DOHH2 (cell line): ENCODE measurements at regions not wholly inside any gene's neighbourhood (a gene's known extent, or its start where the extent isn't known, plus 50 kb on each side); places are given as distances from the start of the nearest gene placed in this dataset.

Experiments used
- H3F3A ChIP-seq: fragments of 200-600 bp; sonication (generic), shearing (Covaris generic); 2 replicates; pipeline ENCODE4 v1.6.0; 2016; ENCODE audit warnings: antibody characterized with exemption, mild to moderate bottlenecking; ENCODE audit not compliant: control insufficient read depth, insufficient read depth
- H3K27ac ChIP-seq: fragments of 200-600 bp; sonication (generic); 2 replicates; pipeline ENCODE4 v1.5.1; 2014; ENCODE audit warnings: low read depth, mild to moderate bottlenecking, low read length, moderate library complexity
- H3K27me3 ChIP-seq: fragments of 200-600 bp; sonication (generic); 2 replicates; pipeline ENCODE4 v1.6.1; 2014; ENCODE audit warnings: mild to moderate bottlenecking, low read length, mixed read lengths; ENCODE audit not compliant: control insufficient read depth
- H3K36me3 ChIP-seq: fragments of 200-600 bp; sonication (generic); 2 replicates; pipeline ENCODE4 v1.6.1; 2014; ENCODE audit warnings: mild to moderate bottlenecking, low read length, moderate library complexity, mixed read lengths; ENCODE audit not compliant: control insufficient read depth
- H3K4me1 ChIP-seq: fragments of 200-600 bp; sonication (generic); 2 replicates; pipeline ENCODE4 v1.6.1; 2014; ENCODE audit warnings: mild to moderate bottlenecking, low read length, mixed read lengths; ENCODE audit not compliant: control insufficient read depth
- H3K4me2 ChIP-seq: fragments of 200-600 bp; sonication (generic); 2 replicates; pipeline ENCODE4 v1.6.0; 2014; ENCODE audit warnings: mild to moderate bottlenecking, low read length, moderate library complexity
- H3K4me3 ChIP-seq: fragments of 200-600 bp; sonication (generic); 2 replicates; pipeline ENCODE4 v1.5.1; 2014; ENCODE audit warnings: mild to moderate bottlenecking, low read length, mixed read lengths
- H3K79me2 ChIP-seq: fragments of 200-600 bp; sonication (generic); 2 replicates; pipeline ENCODE4 v1.6.1; 2014; ENCODE audit warnings: mild to moderate bottlenecking, low read length, mixed read lengths; ENCODE audit not compliant: control insufficient read depth
- H3K9me2 ChIP-seq: fragments of 200-600 bp; sonication (generic); replicated peaks from 2 replicates; pipeline ENCODE4 v1.6.1; 2014; ENCODE audit warnings: mild to moderate bottlenecking, low read length, mixed read lengths; ENCODE audit not compliant: control insufficient read depth
- H3K9me3 ChIP-seq: fragments of 200-600 bp; sonication (generic); 2 replicates; pipeline ENCODE4 v1.6.1; 2014; ENCODE audit warnings: antibody characterized with exemption, low read length, mixed read lengths; ENCODE audit not compliant: control insufficient read depth, insufficient read depth
- H4K20me1 ChIP-seq: fragments of 200-600 bp; sonication (generic); 2 replicates; pipeline ENCODE4 v1.6.0; 2014; ENCODE audit warnings: low read depth, mild to moderate bottlenecking, antibody characterized with exemption, low read length, moderate library complexity; ENCODE audit not compliant: control insufficient read depth, insufficient read depth
- CTCF ChIP-seq: fragments of 200-600 bp; sonication (generic); IDR thresholded peaks from one replicate; pipeline ENCODE4 v1.5.1; 2014; ENCODE audit warnings: antibody characterized with exemption, mild to moderate bottlenecking, low read depth, low read length; ENCODE audit not compliant: poor library complexity, severe bottlenecking
- EZH2phosphoT487 ChIP-seq: fragments of 200-600 bp; sonication (generic); IDR thresholded peaks from 2 replicates; pipeline ENCODE4 v1.6.1; 2017; ENCODE audit warnings: borderline replicate concordance, mild to moderate bottlenecking, antibody characterized with exemption, low read length, moderate library complexity, mixed read lengths

GRCh38 chr5:142378737-142379634, 54.2 kb upstream of the SPRY4 start:
- Histone ChIP-seq H3K79me2 (no peaks in the 10 kb centered on the region), H3K9me3 (no peaks in the 10 kb centered on the region), H3F3A (no peaks in the 10 kb centered on the region), H4K20me1 (no peaks in the 10 kb centered on the region), H3K27me3 (peaks cover 8% of the 10 kb centered on the region), H3K36me3 (no peaks in the 10 kb centered on the region), H3K4me1 (no peaks in the 10 kb centered on the region), H3K27ac (no peak overlapping the region), H3K4me2 (no peak overlapping the region), H3K4me3 (no peak overlapping the region), H3K9me2 (no peaks in the 10 kb centered on the region)
- TF ChIP-seq CTCF (no peak), EZH2phosphoT487 (no peak)

- H3K4me3 ChIP-seq, result no peak overlapping the region
- no peaks in the 10 kb centered on the region for H3K36me3 ChIP-seq
- no peaks in the 10 kb centered on the region for H3F3A ChIP-seq
- H3K9me2 ChIP-seq, result no peaks in the 10 kb centered on the region
- H3K27ac ChIP-seq, result no peak overlapping the region
- no peaks in the 10 kb centered on the region for H3K79me2 ChIP-seq
- H3K9me3 ChIP-seq, result no peaks in the 10 kb centered on the region
- no peaks in the 10 kb centered on the region for H3K4me1 ChIP-seq
- peaks cover 8% of the 10 kb centered on the region for H3K27me3 ChIP-seq
- no peak for TF ChIP-seq EZH2phosphoT487
- no peak for TF ChIP-seq CTCF
- H4K20me1 ChIP-seq, result no peaks in the 10 kb centered on the region
- no peak overlapping the region for H3K4me2 ChIP-seq
Measured at GRCh38 chr5:142375944-142376411, 51.2 kb upstream of the SPRY4 start.
